Activated CD8-positive, alpha-beta T cell treated with anti-CD3 and anti-CD28 coated beads, Interleukin-2, amount 10 ng/mL, durations not matched to agents 7 days and 5 days (primary cell): ENCODE measurements at regions not wholly inside any gene's neighbourhood (a gene's known extent, or its start where the extent isn't known, plus 50 kb on each side); places are given as distances from the start of the nearest gene placed in this dataset.
"Not testable (repeated sequence)": the region's sequence is repeated elsewhere in the genome, so short reads cannot be mapped to it uniquely, and the experiment has no call there.

Experiments
- ATAC-seq: fragments of 150-1000 bp; cut with Tn5 transposase; one replicate; pipeline ENCODE4 v1.10.0; 2021; ENCODE audit warnings: moderate library complexity
- CTCF ChIA-PET: fragments of 350-600 bp; sonication (Branson Sonifier 250); formaldehyde crosslinking; loops from one replicate; lab custom pipeline; 2021; ENCODE audit warnings: antibody characterized with exemption; lab: Charles Lee
- POLR2A ChIA-PET: fragments of 350-600 bp; sonication (Branson Sonifier 250); formaldehyde crosslinking; loops from one replicate; lab custom pipeline; 2021; ENCODE audit warnings: antibody characterized with exemption; lab: Charles Lee
- DNase-seq: peaks from one replicate; pipeline ENCODE4 v3.0.0-alpha.2; 2020
- H3K27ac Mint-ChIP-seq: one replicate; pipeline ENCODE4 v1.8.0; 2021; ENCODE audit warnings: mild to moderate bottlenecking, mixed read lengths
- H3K27me3 Mint-ChIP-seq: one replicate; pipeline ENCODE4 v1.8.0; 2021; ENCODE audit warnings: low read depth, mixed read lengths
- H3K36me3 Mint-ChIP-seq: one replicate; pipeline ENCODE4 v1.8.0; 2021; ENCODE audit warnings: low read depth, mixed read lengths
- H3K4me1 Mint-ChIP-seq: one replicate; pipeline ENCODE4 v1.8.0; 2021; ENCODE audit warnings: low read depth, mixed read lengths
- H3K4me3 Mint-ChIP-seq: one replicate; pipeline ENCODE4 v1.8.0; 2021; ENCODE audit warnings: mild to moderate bottlenecking, mixed read lengths
- H3K9me3 Mint-ChIP-seq: one replicate; pipeline ENCODE4 v1.8.0; 2022; ENCODE audit warnings: mixed read lengths; ENCODE audit not compliant: insufficient read depth

DNA sequence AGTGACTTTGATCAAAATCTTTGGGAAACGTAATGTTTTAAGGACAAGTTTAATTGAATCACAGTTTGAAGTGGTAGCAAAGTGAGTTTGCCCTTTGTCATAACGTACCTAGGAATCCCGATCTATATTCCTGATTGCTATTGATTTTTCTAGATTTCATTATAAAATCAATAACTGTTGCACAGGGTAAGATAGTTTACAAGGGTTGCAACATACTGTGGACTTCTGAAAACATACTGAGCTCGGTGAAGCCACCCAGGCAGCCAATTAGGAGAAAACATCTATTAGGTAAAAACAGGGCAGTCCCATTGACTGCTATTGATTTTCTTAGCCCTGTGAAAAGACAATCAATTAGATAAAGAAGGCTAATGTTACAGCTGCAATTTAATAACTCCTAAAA lies 659.9 kb downstream of the ISL1 start:
- ATAC-seq: no peak
- Mint-ChIP-seq H3K27me3 (no peaks in the 10 kb centered on the region), H3K4me3 (no peak overlapping the region), H3K36me3 (no peaks in the 10 kb centered on the region), H3K27ac (no peak overlapping the region), H3K9me3 (no peaks in the 10 kb centered on the region), H3K4me1 (no peaks in the 10 kb centered on the region)
- CTCF ChIA-PET: no interaction called here
- POLR2A ChIA-PET: no interaction called here
- no peak for DNase-seq

DNA sequence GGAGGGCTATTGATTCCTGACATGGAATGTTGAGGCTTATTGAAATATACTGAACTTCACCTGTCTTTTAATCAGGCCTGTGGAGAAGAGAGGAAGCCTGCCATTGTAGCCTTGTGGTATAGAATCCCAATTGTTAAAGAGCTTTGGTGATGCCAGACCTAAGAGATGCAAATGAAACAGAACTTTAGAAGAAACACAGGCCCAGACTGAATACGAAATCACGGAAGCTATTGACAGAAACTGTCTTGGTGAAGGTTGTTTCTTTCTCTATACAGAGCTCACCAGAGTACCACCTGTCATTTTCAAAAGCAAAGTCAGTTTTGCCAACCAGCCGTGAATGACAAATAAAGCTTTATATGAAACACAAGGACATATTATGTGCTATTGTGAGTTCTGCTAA lies 660.3 kb downstream of the ISL1 start:
- no peak overlapping the region for H3K4me3 Mint-ChIP-seq
- H3K9me3 Mint-ChIP-seq: no peaks in the 10 kb centered on the region
- no peak for ATAC-seq
- H3K36me3 Mint-ChIP-seq: no peaks in the 10 kb centered on the region
- H3K4me1 Mint-ChIP-seq: no peaks in the 10 kb centered on the region
- H3K27me3 Mint-ChIP-seq: no peaks in the 10 kb centered on the region
- ChIA-PET POLR2A (no interaction called here), CTCF (interaction anchor here (0.6 kb wide), 1 partner anchor 164 kb away, joined by 3 read pairs; no protein-coding TSS in a partner anchor)
- DNase-seq: no peak
- no peak overlapping the region for H3K27ac Mint-ChIP-seq

GRCh38 chr5:52051759-52052158 lies 668.5 kb downstream of the ISL1 start:
- H3K9me3 Mint-ChIP-seq: no peaks in the 10 kb centered on the region
- ATAC-seq: no peak
- no peaks in the 10 kb centered on the region for H3K27me3 Mint-ChIP-seq
- H3K4me3 Mint-ChIP-seq: no peak overlapping the region
- H3K4me1 Mint-ChIP-seq: no peaks in the 10 kb centered on the region
- H3K36me3 Mint-ChIP-seq: no peaks in the 10 kb centered on the region
- CTCF ChIA-PET: no interaction called here
- no peak overlapping the region for H3K27ac Mint-ChIP-seq
- POLR2A ChIA-PET: no interaction called here
- DNase-seq: no peak

DNA sequence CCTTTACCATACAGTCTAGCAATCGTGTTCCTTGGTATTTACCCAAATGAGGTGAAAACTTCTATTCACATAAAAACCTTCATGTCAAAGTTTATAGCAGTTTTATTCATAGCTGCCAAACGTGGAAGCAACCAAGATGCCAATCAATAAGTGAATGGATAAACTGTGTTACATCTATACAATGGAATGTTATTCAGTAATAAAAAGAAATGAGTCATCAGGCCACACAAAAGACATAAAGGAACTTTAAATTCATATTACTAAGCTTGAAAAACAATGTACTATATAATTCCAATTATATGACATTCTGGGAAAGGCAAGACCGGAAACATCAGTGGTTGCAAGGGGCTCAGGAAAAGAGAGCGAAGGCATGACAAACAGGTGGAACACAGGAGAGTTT lies 679.9 kb downstream of the ISL1 start:
- peaks cover 5% of the 10 kb centered on the region for H3K9me3 Mint-ChIP-seq
- DNase-seq (no peak), ATAC-seq (no peak)
- H3K4me1 Mint-ChIP-seq: no peaks in the 10 kb centered on the region
- no peaks in the 10 kb centered on the region for H3K36me3 Mint-ChIP-seq
- CTCF ChIA-PET: no interaction called here
- POLR2A ChIA-PET: no interaction called here
- H3K27ac Mint-ChIP-seq: no peak overlapping the region
- H3K4me3 Mint-ChIP-seq: no peak overlapping the region
- H3K27me3 Mint-ChIP-seq: no peaks in the 10 kb centered on the region

DNA sequence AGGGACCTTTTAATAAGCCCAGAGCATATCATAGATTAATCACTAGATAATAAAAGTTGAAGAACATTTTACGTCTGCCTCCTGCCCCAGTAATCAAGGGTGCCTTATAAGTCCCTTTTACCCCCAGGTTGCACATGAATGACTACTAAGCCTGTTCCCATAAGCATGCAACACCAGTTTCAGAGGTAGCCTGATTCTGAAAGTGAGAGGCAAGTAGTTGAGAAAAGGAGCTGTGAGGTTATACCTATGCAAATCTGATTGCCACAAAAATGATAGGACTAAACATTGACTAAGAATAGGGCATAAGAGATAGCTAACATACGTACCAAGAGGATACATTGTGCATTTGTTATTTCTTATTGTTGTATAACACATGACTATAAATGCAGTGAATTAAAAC lies 681.9 kb downstream of the ISL1 start:
- Mint-ChIP-seq H3K27me3 (no peaks in the 10 kb centered on the region), H3K4me1 (no peaks in the 10 kb centered on the region), H3K36me3 (no peaks in the 10 kb centered on the region), H3K4me3 (no peak overlapping the region), H3K27ac (no peak overlapping the region), H3K9me3 (peaks cover 5% of the 10 kb centered on the region)
- ATAC-seq (no peak), DNase-seq (no peak)
- ChIA-PET CTCF (no interaction called here), POLR2A (no interaction called here)

DNA sequence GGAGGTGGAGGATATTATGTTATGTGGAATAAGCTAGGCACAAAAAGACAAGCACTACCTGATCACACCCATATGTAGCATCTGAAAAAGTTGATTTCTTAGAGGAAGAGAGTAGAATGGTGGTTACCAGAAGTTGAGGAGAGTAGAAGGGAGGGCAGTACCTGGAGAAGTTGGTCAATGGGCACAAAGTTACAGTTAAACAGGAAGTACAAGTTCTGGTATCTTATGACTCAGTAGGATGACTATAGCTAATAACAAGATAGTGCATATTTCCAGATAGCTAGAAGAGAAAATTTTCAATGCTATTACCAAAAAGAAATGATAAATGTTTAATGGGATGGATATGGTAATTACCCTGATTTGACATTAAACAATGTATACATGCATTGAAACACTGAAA lies 686.7 kb downstream of the ISL1 start:
- no peaks in the 10 kb centered on the region for H3K27me3 Mint-ChIP-seq
- CTCF ChIA-PET: no interaction called here
- no peak for ATAC-seq
- H3K9me3 Mint-ChIP-seq: peaks cover 6% of the 10 kb centered on the region
- no peaks in the 10 kb centered on the region for H3K36me3 Mint-ChIP-seq
- no peak overlapping the region for H3K4me3 Mint-ChIP-seq
- POLR2A ChIA-PET: no interaction called here
- no peak for DNase-seq
- no peak overlapping the region for H3K27ac Mint-ChIP-seq
- no peaks in the 10 kb centered on the region for H3K4me1 Mint-ChIP-seq

- Mint-ChIP-seq H3K4me3 (no peak overlapping the region), H3K27ac (no peak overlapping the region), H3K27me3 (no peaks in the 10 kb centered on the region), H3K4me1 (no peaks in the 10 kb centered on the region), H3K9me3 (peaks cover 3% of the 10 kb centered on the region), H3K36me3 (no peaks in the 10 kb centered on the region)
- ChIA-PET CTCF (no interaction called here), POLR2A (no interaction called here)
- no peak for DNase-seq
- ATAC-seq: no peak
These were observed 690.9 kb downstream of the ISL1 start for GRCh38 chr5:52073993-52074689.

GRCh38 chr5:52077941-52078815 lies 694.9 kb downstream of the ISL1 start:
- Mint-ChIP-seq H3K36me3 (no peaks in the 10 kb centered on the region), H3K9me3 (peaks cover 3% of the 10 kb centered on the region), H3K4me1 (no peaks in the 10 kb centered on the region), H3K4me3 (no peak overlapping the region), H3K27me3 (no peaks in the 10 kb centered on the region), H3K27ac (no peak overlapping the region)
- no peak for ATAC-seq
- ChIA-PET POLR2A (no interaction called here), CTCF (no interaction called here)
- DNase-seq: no peak

GRCh38 chr5:52102311-52102710 lies 685.4 kb upstream of the ITGA1 start:
- H3K27ac Mint-ChIP-seq, H3K27me3 Mint-ChIP-seq, H3K4me3 Mint-ChIP-seq, H3K9me3 Mint-ChIP-seq, H3K4me1 Mint-ChIP-seq, POLR2A ChIA-PET, DNase-seq, ATAC-seq, CTCF ChIA-PET, H3K36me3 Mint-ChIP-seq: not testable (repeated sequence)

GRCh38 chr5:52107210-52107905 lies 680.4 kb upstream of the ITGA1 start:
- no peaks in the 10 kb centered on the region for H3K9me3 Mint-ChIP-seq
- no peaks in the 10 kb centered on the region for H3K36me3 Mint-ChIP-seq
- no peak overlapping the region for H3K4me3 Mint-ChIP-seq
- no peaks in the 10 kb centered on the region for H3K27me3 Mint-ChIP-seq
- H3K27ac Mint-ChIP-seq: no peak overlapping the region
- no peak for DNase-seq
- no peaks in the 10 kb centered on the region for H3K4me1 Mint-ChIP-seq
- POLR2A ChIA-PET: no interaction called here
- CTCF ChIA-PET: no interaction called here
- ATAC-seq: no peak

- H3K4me1 Mint-ChIP-seq: no peaks in the 10 kb centered on the region
- H3K4me3 Mint-ChIP-seq: no peak overlapping the region
- no peaks in the 10 kb centered on the region for H3K9me3 Mint-ChIP-seq
- H3K27ac Mint-ChIP-seq: no peak overlapping the region
- POLR2A ChIA-PET: no interaction called here
- no peaks in the 10 kb centered on the region for H3K36me3 Mint-ChIP-seq
- H3K27me3 Mint-ChIP-seq: no peaks in the 10 kb centered on the region
- CTCF ChIA-PET: no interaction called here
- ATAC-seq: no peak
- DNase-seq: no peak
These were observed 667.9 kb upstream of the ITGA1 start for GRCh38 chr5:52119768-52120167.

- no peak for ATAC-seq
- ChIA-PET CTCF (no interaction called here), POLR2A (no interaction called here)
- H3K9me3 Mint-ChIP-seq: no peaks in the 10 kb centered on the region
- H3K4me3 Mint-ChIP-seq: no peak overlapping the region
- H3K27ac Mint-ChIP-seq: no peak overlapping the region
- H3K36me3 Mint-ChIP-seq: no peaks in the 10 kb centered on the region
- H3K4me1 Mint-ChIP-seq: no peaks in the 10 kb centered on the region
- H3K27me3 Mint-ChIP-seq: no peaks in the 10 kb centered on the region
- DNase-seq: no peak
These were observed 655.7 kb upstream of the ITGA1 start for GRCh38 chr5:52132053-52132452.
